HEK293 (cell line): ENCODE measurements at regions not wholly inside any gene's neighbourhood (a gene's known extent, or its start where the extent isn't known, plus 50 kb on each side); places are given as distances from the start of the nearest gene placed in this dataset.

Source experiments
- CTCF ChIA-PET: fragments of 350-600 bp; formaldehyde crosslinking; extraction: SDS; loops from one replicate; lab custom pipeline; 2021; ENCODE audit warnings: antibody characterized with exemption; lab: Yijun Ruan, JAX
- POLR2A ChIA-PET: fragments of 300-600 bp; formaldehyde crosslinking; extraction: SDS; loops from one replicate; lab custom pipeline; 2020; ENCODE audit warnings: antibody characterized with exemption, inconsistent platforms; lab: Yijun Ruan, JAX
- H3K27ac ChIP-seq: fragments of 200-500 bp; sonication (Bioruptor generic); 2 replicates; pipeline ENCODE4 v1.5.1; 2014; ENCODE audit warnings: low read depth, low read length, control low read depth, inconsistent platforms; ENCODE audit errors: extremely low read depth
- H3K36me3 ChIP-seq, 2 experiments: fragments of 200-500 bp in 1 of 2; sonication (Bioruptor generic) in 1 of 2; 1 replicate in 1 of 2; 2 replicates in 1 of 2; pipeline ENCODE4 v1.5.1; 2014 to 2017; ENCODE audit warnings: inconsistent platforms in 2 of 2, low read length in 2 of 2; ENCODE audit not compliant: control insufficient read depth in 2 of 2, insufficient read depth in 1 of 2
- H3K4me1 ChIP-seq: fragments of 200-500 bp; sonication (Bioruptor generic); 2 replicates; pipeline ENCODE4 v1.5.1; 2014; ENCODE audit warnings: mild to moderate bottlenecking, low read length, inconsistent platforms; ENCODE audit not compliant: control insufficient read depth, insufficient read depth
- H3K4me3 ChIP-seq: 2 replicates; pipeline ENCODE4 v1.5.1; 2011; ENCODE audit warnings: low read depth, mild to moderate bottlenecking, control low read depth, low read length, moderate library complexity
- H3K9me3 ChIP-seq: fragments of 200-500 bp; sonication (Bioruptor generic); 2 replicates; pipeline ENCODE4 v1.5.1; 2014; ENCODE audit warnings: low read depth, low read length, inconsistent platforms; ENCODE audit not compliant: control insufficient read depth, insufficient read depth
- GLI4 ChIP-seq: fragments of 450-650 bp; formaldehyde crosslinking; IDR thresholded peaks from 2 replicates; pipeline ENCODE4 v1.5.1; 2016; ENCODE audit warnings: missing biosample characterization, missing genetic modification characterization
- HOXA7 ChIP-seq: sonication (generic); formaldehyde crosslinking; IDR thresholded peaks from 2 replicates; pipeline ENCODE4 v1.8.1; 2022; ENCODE audit warnings: missing genetic modification reagents, borderline replicate concordance
- KLF10 ChIP-seq: fragments of 450-650 bp; IDR thresholded peaks from 2 replicates; pipeline ENCODE4 v1.5.1; 2018; ENCODE audit warnings: missing biosample characterization, mild to moderate bottlenecking, missing genetic modification characterization
- ZBTB20 ChIP-seq: fragments of 450-650 bp; formaldehyde crosslinking; IDR thresholded peaks from 2 replicates; pipeline ENCODE4 v1.5.1; 2016; ENCODE audit warnings: missing biosample characterization, missing genetic modification characterization
- ZEB2 ChIP-seq: fragments of 450-650 bp; formaldehyde crosslinking; IDR thresholded peaks from 2 replicates; pipeline ENCODE4 v1.5.1; 2016; ENCODE audit warnings: missing biosample characterization, missing genetic modification characterization
- ZNF114 ChIP-seq: fragments of 450-650 bp; formaldehyde crosslinking; IDR thresholded peaks from 2 replicates; pipeline ENCODE4 v1.5.0; 2017; ENCODE audit warnings: missing biosample characterization, missing genetic modification characterization
- ZNF133 ChIP-seq: fragments of 450-650 bp; formaldehyde crosslinking; IDR thresholded peaks from 2 replicates; pipeline ENCODE4 v1.5.1; 2016; ENCODE audit warnings: missing biosample characterization, missing genetic modification characterization
- ZNF140 ChIP-seq: fragments of 450-650 bp; formaldehyde crosslinking; IDR thresholded peaks from 2 replicates; pipeline ENCODE4 v1.5.1; 2016; ENCODE audit warnings: missing biosample characterization, missing genetic modification characterization
- ZNF23 ChIP-seq: fragments of 450-650 bp; formaldehyde crosslinking; IDR thresholded peaks from 2 replicates; pipeline ENCODE4 v1.5.1; 2016; ENCODE audit warnings: missing biosample characterization, missing genetic modification characterization, borderline replicate concordance
- ZNF266 ChIP-seq: fragments of 450-650 bp; formaldehyde crosslinking; IDR thresholded peaks from 2 replicates; pipeline ENCODE4 v1.5.1; 2016; ENCODE audit warnings: missing biosample characterization, missing genetic modification characterization, low read depth
- ZNF311 ChIP-seq: fragments of 450-650 bp; formaldehyde crosslinking; IDR thresholded peaks from 2 replicates; pipeline ENCODE4 v1.5.1; 2017; ENCODE audit warnings: missing biosample characterization, missing genetic modification characterization, borderline replicate concordance
- ZNF354C ChIP-seq: fragments of 450-650 bp; formaldehyde crosslinking; IDR thresholded peaks from 2 replicates; pipeline ENCODE4 v1.5.1; 2016; ENCODE audit warnings: missing biosample characterization, missing genetic modification characterization, low read depth, borderline replicate concordance
- ZNF404 ChIP-seq: fragments of 450-650 bp; formaldehyde crosslinking; IDR thresholded peaks from 2 replicates; pipeline ENCODE4 v1.5.1; 2017; ENCODE audit warnings: missing biosample characterization, missing genetic modification characterization
- ZNF585B ChIP-seq: fragments of 450-650 bp; formaldehyde crosslinking; IDR thresholded peaks from 2 replicates; pipeline ENCODE4 v1.5.1; 2016; ENCODE audit warnings: missing biosample characterization, missing genetic modification characterization
- ZNF654 ChIP-seq: fragments of 450-650 bp; formaldehyde crosslinking; IDR thresholded peaks from 2 replicates; pipeline ENCODE4 v1.5.1; 2016; ENCODE audit warnings: low read depth, missing biosample characterization, missing genetic modification characterization
- ZNF707 ChIP-seq: fragments of 450-650 bp; formaldehyde crosslinking; IDR thresholded peaks from 2 replicates; pipeline ENCODE4 v1.5.1; 2016; ENCODE audit warnings: missing biosample characterization, missing genetic modification characterization
- ZNF776 ChIP-seq: fragments of 450-650 bp; formaldehyde crosslinking; IDR thresholded peaks from 2 replicates; pipeline ENCODE4 v1.5.0; 2017; ENCODE audit warnings: missing biosample characterization, missing genetic modification characterization, borderline replicate concordance
- ZNF777 ChIP-seq: fragments of 450-650 bp; formaldehyde crosslinking; IDR thresholded peaks from 2 replicates; pipeline ENCODE4 v1.5.1; 2017; ENCODE audit warnings: missing biosample characterization, missing genetic modification characterization, borderline replicate concordance
- ZNF792 ChIP-seq: fragments of 450-650 bp; formaldehyde crosslinking; IDR thresholded peaks from 2 replicates; pipeline ENCODE4 v1.5.1; 2016; ENCODE audit warnings: missing biosample characterization, missing genetic modification characterization
- ZNF830 ChIP-seq: fragments of 450-650 bp; IDR thresholded peaks from 2 replicates; pipeline ENCODE4 v1.5.0; 2018; ENCODE audit warnings: missing biosample characterization, missing genetic modification characterization, low read depth, mild to moderate bottlenecking, moderate library complexity
- ZNF837 ChIP-seq: fragments of 450-650 bp; formaldehyde crosslinking; IDR thresholded peaks from 2 replicates; pipeline ENCODE4 v1.5.1; 2016; ENCODE audit warnings: missing biosample characterization, missing genetic modification characterization
- TF ChIP-seq, protein P1 (sequence below): fragments of 450-650 bp; formaldehyde crosslinking; IDR thresholded peaks from 2 replicates; pipeline ENCODE4 v1.5.1; 2016; ENCODE audit warnings: missing biosample characterization, missing genetic modification characterization
- TF ChIP-seq, protein P2 (sequence below): fragments of 450-650 bp; formaldehyde crosslinking; IDR thresholded peaks from 2 replicates; pipeline ENCODE4 v1.5.1; 2016; ENCODE audit warnings: missing biosample characterization, missing genetic modification characterization
- TF ChIP-seq, protein P3 (sequence below): fragments of 450-650 bp; formaldehyde crosslinking; IDR thresholded peaks from 2 replicates; pipeline ENCODE4 v1.5.1; 2016; ENCODE audit warnings: missing biosample characterization, missing genetic modification characterization
- TF ChIP-seq, protein P4 (sequence below): fragments of 450-650 bp; formaldehyde crosslinking; IDR thresholded peaks from 2 replicates; pipeline ENCODE4 v1.5.1; 2016; ENCODE audit warnings: missing biosample characterization, missing genetic modification characterization, borderline replicate concordance
- TF ChIP-seq, protein P5 (sequence below): fragments of 450-650 bp; formaldehyde crosslinking; IDR thresholded peaks from 2 replicates; pipeline ENCODE4 v1.5.0; 2017; ENCODE audit warnings: missing biosample characterization, missing genetic modification characterization, borderline replicate concordance
- TF ChIP-seq, protein P6 (sequence below): fragments of 450-650 bp; formaldehyde crosslinking; IDR thresholded peaks from 2 replicates; pipeline ENCODE4 v1.5.1; 2016; ENCODE audit warnings: missing biosample characterization, missing genetic modification characterization, low read depth

DNA sequence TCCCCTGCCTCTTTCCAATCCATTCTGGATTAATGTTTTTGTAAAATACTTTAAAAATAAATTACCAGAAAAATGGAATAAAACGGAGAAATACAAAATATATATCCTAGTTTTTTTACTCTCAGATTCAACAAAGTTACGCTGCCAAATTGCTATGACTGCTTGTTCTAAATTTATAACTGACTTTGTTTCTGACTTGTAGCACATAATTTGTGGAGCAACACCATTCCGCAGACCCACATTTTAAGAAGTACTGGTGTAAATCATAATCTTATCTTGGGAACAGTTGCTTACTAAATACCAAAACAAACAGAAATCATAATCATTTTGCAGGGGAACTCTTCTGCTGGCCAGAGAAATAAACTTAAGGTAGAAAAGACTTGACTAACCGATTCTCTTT is 339.4 kb upstream of the CBLB start (continued):
- TF ChIP-seq ZNF792 (tag by site-specific recombination) (no peak), ZNF404 (tag by site-specific recombination) (no peak), ZNF837 (no peak), ZBTB20 (tag by site-specific recombination) (no peak), ZNF354C (tag by site-specific recombination) (no peak), ZNF776 (no peak), ZNF311 (tag by site-specific recombination) (no peak), HOXA7 (CRISPR knock-in tag) (no peak), ZNF114 (tag by site-specific recombination) (no peak), ZNF133 (no peak), ZNF585B (tag by site-specific recombination) (no peak), ZNF266 (no peak)
- TF ChIP-seq, protein P1, sequence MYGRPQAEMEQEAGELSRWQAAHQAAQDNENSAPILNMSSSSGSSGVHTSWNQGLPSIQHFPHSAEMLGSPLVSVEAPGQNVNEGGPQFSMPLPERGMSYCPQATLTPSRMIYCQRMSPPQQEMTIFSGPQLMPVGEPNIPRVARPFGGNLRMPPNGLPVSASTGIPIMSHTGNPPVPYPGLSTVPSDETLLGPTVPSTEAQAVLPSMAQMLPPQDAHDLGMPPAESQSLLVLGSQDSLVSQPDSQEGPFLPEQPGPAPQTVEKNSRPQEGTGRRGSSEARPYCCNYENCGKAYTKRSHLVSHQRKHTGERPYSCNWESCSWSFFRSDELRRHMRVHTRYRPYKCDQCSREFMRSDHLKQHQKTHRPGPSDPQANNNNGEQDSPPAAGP (tag by site-specific recombination): no peak
- TF ChIP-seq, protein P2, sequence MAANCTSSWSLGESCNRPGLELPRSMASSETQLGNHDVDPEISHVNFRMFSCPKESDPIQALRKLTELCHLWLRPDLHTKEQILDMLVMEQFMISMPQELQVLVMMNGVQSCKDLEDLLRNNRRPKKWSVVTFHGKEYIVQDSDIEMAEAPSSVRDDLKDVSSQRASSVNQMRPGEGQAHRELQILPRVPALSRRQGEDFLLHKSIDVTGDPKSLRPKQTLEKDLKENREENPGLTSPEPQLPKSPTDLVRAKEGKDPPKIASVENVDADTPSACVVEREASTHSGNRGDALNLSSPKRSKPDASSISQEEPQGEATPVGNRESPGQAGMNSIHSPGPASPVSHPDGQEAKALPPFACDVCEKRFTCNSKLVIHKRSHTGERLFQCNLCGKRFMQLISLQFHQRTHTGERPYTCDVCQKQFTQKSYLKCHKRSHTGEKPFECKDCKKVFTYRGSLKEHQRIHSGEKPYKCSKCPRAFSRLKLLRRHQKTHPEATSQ (tag by site-specific recombination): no peak
- TF ChIP-seq, all 188 proteins: peak for 0

DNA sequence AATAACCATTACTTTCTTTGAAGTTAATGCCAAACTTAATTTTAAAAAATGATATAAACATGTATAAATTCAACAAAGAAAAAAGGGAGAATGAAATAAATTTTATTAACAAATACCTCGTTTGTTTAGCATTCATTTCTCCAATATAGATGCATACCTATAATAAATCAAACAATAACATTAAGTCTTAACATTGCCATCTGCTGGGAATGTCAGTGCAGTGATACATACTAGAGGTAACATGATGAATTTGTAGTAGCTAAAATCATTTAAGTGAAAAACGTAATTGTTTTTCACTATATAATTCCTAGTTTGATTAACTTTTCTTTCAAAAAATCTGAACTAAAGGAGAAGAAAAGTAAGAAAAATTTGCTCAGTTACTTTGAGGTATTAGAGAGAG is 340.2 kb upstream of the CBLB start:
- POLR2A ChIA-PET: no interaction called here
- TF ChIP-seq ZNF140 (no peak), ZNF23 (tag by site-specific recombination) (no peak), ZEB2 (tag by site-specific recombination) (no peak), GLI4 (tag by site-specific recombination) (no peak), ZNF830 (no peak), ZNF266 (no peak), ZNF707 (no peak), ZNF133 (no peak), ZNF654 (tag by site-specific recombination) (no peak), KLF10 (tag by site-specific recombination) (no peak), ZNF777 (no peak), ZNF354C (tag by site-specific recombination) (no peak)
- TF ChIP-seq, protein P3, sequence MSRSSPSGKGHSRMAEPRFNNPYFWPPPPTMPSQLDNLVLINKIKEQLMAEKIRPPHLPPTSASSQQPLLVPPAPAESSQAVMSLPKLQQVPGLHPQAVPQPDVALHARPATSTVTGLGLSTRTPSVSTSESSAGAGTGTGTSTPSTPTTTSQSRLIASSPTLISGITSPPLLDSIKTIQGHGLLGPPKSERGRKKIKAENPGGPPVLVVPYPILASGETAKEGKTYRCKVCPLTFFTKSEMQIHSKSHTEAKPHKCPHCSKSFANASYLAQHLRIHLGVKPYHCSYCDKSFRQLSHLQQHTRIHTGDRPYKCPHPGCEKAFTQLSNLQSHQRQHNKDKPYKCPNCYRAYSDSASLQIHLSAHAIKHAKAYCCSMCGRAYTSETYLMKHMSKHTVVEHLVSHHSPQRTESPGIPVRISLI (tag by site-specific recombination): no peak
- TF ChIP-seq, protein P4, sequence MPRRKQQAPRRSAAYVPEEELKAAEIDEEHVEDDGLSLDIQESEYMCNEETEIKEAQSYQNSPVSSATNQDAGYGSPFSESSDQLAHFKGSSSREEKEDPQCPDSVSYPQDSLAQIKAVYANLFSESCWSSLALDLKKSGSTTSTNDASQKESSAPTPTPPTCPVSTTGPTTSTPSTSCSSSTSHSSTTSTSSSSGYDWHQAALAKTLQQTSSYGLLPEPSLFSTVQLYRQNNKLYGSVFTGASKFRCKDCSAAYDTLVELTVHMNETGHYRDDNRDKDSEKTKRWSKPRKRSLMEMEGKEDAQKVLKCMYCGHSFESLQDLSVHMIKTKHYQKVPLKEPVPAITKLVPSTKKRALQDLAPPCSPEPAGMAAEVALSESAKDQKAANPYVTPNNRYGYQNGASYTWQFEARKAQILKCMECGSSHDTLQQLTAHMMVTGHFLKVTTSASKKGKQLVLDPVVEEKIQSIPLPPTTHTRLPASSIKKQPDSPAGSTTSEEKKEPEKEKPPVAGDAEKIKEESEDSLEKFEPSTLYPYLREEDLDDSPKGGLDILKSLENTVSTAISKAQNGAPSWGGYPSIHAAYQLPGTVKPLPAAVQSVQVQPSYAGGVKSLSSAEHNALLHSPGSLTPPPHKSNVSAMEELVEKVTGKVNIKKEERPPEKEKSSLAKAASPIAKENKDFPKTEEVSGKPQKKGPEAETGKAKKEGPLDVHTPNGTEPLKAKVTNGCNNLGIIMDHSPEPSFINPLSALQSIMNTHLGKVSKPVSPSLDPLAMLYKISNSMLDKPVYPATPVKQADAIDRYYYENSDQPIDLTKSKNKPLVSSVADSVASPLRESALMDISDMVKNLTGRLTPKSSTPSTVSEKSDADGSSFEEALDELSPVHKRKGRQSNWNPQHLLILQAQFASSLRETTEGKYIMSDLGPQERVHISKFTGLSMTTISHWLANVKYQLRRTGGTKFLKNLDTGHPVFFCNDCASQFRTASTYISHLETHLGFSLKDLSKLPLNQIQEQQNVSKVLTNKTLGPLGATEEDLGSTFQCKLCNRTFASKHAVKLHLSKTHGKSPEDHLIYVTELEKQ (tag by site-specific recombination): no peak
- TF ChIP-seq, protein P5, sequence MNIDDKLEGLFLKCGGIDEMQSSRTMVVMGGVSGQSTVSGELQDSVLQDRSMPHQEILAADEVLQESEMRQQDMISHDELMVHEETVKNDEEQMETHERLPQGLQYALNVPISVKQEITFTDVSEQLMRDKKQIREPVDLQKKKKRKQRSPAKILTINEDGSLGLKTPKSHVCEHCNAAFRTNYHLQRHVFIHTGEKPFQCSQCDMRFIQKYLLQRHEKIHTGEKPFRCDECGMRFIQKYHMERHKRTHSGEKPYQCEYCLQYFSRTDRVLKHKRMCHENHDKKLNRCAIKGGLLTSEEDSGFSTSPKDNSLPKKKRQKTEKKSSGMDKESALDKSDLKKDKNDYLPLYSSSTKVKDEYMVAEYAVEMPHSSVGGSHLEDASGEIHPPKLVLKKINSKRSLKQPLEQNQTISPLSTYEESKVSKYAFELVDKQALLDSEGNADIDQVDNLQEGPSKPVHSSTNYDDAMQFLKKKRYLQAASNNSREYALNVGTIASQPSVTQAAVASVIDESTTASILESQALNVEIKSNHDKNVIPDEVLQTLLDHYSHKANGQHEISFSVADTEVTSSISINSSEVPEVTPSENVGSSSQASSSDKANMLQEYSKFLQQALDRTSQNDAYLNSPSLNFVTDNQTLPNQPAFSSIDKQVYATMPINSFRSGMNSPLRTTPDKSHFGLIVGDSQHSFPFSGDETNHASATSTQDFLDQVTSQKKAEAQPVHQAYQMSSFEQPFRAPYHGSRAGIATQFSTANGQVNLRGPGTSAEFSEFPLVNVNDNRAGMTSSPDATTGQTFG (tag by site-specific recombination): no peak
- TF ChIP-seq, protein P6, sequence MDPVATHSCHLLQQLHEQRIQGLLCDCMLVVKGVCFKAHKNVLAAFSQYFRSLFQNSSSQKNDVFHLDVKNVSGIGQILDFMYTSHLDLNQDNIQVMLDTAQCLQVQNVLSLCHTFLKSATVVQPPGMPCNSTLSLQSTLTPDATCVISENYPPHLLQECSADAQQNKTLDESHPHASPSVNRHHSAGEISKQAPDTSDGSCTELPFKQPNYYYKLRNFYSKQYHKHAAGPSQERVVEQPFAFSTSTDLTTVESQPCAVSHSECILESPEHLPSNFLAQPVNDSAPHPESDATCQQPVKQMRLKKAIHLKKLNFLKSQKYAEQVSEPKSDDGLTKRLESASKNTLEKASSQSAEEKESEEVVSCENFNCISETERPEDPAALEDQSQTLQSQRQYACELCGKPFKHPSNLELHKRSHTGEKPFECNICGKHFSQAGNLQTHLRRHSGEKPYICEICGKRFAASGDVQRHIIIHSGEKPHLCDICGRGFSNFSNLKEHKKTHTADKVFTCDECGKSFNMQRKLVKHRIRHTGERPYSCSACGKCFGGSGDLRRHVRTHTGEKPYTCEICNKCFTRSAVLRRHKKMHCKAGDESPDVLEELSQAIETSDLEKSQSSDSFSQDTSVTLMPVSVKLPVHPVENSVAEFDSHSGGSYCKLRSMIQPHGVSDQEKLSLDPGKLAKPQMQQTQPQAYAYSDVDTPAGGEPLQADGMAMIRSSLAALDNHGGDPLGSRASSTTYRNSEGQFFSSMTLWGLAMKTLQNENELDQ (tag by site-specific recombination): no peak

More for the DNA sequence above, 340.2 kb upstream of the CBLB start:
- no peaks in the 10 kb centered on the region for H3K4me1 ChIP-seq
- H3K4me3 ChIP-seq: no peak overlapping the region
- no peaks in the 10 kb centered on the region for H3K9me3 ChIP-seq
- no peak overlapping the region for H3K27ac ChIP-seq
- H3K36me3 ChIP-seq: no peaks in the 10 kb centered on the region
- CTCF ChIA-PET: no interaction called here
